GM21367 (cell line): ENCODE measurements at regions not wholly inside any gene's neighbourhood (a gene's known extent, or its start where the extent isn't known, plus 50 kb on each side); places are given as distances from the start of the nearest gene placed in this dataset.
"Not testable (repeated sequence)": the region's sequence is repeated elsewhere in the genome, so short reads cannot be mapped to it uniquely, and the experiment has no call there.

Experiments
- ATAC-seq: cut with Tn5 transposase; IDR thresholded peaks from one replicate; pipeline ENCODE4 v1.9.1; 2021; ENCODE audit not compliant: unreplicated experiment

DNA sequence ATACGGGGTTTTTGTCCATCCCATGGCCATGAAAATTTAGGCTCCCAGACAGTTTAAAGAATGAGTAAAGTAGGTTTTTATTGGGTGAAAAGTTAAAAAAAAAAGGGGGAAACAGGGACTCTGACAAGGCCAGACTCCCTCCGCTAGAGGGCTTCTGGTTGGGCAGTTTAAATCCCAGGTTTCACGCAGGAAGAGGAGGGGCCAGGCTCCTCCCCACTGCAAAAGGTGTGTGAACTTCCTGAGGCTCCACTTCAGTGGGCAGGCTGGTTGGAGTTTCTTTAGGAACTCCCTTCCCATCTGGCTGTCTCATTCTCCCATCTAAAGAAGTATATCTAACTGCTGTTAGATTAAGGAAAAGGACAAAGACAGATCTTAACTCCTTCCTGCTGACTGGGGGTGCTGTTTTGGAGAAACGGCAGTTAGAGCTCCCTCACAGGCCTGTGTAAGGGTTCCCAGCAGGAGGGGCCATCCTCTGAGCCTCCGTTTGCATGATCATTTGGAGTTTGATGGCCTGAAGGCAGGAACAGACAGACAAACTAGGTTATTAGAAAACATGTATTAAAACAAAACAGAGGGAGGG is 1160.7 kb downstream of the CNTNAP5 start:
- no peak for ATAC-seq

DNA sequence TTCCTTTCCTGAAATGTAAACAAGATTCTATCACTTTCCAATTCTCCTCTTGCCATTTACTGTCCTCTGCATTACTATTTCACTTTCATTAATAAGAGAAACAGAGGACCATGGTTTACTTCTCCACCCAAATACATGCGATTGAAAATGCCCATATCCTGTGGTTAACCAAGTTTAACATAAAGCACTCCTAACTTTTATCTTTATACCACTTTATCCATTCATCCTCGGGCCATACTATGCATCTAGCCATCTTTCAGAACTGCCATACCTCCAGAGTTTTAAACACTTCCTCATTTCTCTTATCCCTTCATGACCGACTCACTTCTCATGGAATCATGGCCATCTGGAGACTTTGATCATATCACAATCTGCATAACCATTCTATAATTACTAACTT is 1182.3 kb downstream of the CNTNAP5 start:
- ATAC-seq = no peak

DNA sequence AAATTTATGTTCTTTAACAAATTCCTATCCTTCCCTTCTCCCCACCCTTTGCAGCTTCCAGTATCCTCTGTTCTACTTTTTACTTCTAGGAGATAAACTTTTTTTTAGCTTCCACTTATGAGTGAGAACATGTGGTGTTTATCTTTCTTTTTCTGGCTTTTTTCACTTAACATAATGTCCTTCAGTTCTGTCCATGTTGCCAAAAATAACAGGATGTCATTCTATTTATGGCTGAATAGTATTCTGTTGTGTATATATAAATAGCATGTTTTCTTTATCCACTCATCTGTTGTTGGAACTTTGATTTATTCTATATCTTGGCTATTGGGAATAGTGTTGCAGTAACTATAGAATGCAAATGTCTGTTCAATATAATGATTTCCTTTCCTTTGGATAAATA is 1191.2 kb downstream of the CNTNAP5 start:
- ATAC-seq = no peak

DNA sequence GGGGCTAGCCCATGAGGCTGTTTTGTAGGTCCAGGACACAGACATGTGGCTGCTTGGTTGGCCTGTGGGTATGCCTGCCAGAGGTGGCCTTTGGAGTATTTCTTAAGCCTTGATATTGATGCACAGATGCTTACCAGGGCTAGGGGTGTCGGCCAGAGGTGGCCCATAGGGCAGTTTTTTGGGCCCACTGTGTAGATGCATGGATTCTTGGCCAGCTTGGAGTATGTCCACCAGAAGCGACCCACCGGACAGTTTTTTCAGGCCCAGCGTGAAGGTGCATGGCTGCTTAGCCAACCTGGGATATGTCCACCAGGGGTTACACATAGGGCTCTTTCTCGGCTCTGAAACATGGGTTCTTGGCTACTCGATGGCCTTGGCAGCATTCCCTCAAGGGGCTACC is 1199.1 kb downstream of the CNTNAP5 start:
- ATAC-seq = no peak

- no peak for ATAC-seq
These were observed 1199.7 kb downstream of the CNTNAP5 start for GRCh38 chr2:125224830-125225229.

DNA sequence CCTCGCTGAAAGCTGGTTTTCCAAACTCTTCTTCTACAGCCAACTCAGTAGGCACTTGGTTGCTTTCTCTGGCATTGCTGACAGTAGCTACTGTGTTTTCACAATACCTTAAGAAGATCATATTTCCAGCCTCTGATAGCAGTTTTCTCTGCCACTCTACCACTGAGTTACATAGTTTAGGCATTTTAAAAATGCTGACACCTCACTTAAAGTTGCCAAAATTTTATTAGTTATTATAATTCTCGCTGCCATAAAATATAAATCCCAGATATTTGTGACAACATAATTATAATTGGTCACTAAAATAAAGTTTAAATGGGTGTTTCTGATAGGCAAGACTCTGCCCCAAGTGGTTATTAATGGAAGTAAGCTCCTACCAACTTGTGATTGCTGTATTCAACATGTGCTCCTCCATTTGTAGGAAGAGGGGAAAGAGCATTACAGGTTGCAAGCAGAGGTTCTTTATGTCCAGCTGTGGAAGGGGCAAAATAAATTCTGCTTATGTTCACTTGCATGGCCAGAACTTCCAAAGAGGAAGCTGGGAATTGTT is 1202.8 kb downstream of the CNTNAP5 start:
- ATAC-seq = no peak

DNA sequence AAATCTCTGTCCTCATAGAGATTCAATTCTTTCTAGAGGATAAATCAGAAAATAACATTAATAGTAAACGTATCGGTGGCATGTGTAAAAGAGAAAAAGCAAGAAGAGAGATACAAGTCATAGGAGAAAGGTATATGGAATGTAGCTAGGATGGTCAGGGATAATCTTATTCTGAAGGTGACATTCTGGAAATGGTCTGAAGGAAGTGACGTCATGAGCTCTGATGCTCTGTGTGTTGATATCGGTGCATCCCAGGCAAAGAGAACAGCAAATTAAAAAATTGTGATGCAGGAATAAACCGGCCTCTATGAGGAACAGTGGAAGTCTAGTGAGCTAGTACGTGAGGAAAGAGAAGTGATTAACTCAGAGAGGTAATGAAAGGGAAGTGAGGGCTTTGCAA is 1215.8 kb downstream of the CNTNAP5 start:
- no peak for ATAC-seq

DNA sequence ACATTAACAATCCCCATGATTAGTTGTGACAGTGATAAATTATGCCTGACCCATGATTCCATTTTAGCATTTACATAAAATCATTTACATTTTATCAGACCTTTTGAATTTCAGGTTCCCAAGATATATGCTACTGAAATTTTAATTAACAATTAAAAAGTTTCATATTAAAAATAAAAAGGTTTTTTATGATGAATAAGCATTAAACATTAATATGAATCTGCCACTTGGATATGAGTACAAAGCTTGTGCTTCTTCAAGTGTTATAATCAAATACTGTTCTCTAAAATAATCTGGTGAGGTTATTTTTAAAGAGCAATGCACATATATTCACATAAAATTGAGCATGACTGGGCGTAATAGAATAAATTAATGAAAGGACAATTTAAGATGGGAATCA is 1218.0 kb downstream of the CNTNAP5 start:
- no peak for ATAC-seq

- ATAC-seq = no peak
These were observed 1228.9 kb downstream of the CNTNAP5 start for GRCh38 chr2:125254010-125254409.

DNA sequence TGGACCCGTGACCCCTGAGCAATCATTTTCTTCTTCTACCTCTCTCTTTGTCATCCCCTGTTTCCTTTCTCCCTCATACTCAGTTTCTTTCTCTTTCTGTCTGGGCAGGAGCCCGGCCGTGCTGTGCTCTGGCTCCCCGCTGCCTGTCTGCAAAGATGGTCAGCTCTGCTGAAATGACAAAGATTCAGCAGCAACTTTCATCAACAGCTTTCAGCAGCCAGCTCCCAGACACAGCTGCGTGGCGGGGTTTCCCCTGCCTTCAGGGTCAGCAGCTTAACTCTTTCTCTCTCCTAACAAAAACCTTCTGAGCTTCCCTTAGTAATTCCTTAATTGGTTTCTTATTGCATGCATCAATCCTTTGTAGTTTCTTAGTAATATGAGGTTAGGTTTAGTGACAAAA is 1234.4 kb downstream of the CNTNAP5 start:
- no peak for ATAC-seq

- ATAC-seq = not testable (repeated sequence)
These were observed 1235.4 kb downstream of the CNTNAP5 start for GRCh38 chr2:125260366-125260930.

DNA sequence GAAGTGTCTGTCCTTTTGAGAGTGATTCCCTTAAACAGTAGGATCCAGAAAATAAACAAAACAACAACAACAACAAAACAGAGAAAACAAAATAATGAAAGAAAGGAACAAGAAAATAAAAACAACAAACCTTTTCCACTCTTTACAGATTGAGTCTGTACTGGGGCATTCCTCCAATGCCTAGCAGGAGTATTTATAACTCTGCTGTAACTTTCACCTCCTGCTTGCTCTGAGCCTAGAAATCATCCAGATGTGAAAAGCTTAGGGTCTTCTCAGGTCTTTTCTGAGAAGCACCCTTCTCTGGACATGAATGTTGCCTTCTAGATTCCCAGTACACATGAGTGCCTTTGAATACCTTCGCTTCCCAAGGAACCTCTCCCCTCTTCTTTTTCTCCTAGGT is 1239.4 kb downstream of the CNTNAP5 start:
- no peak for ATAC-seq

GRCh38 chr2:125267683-125268082 is 1242.6 kb downstream of the CNTNAP5 start:
- no peak for ATAC-seq

GRCh38 chr2:125272651-125273050 is 1247.6 kb downstream of the CNTNAP5 start:
- ATAC-seq = no peak

DNA sequence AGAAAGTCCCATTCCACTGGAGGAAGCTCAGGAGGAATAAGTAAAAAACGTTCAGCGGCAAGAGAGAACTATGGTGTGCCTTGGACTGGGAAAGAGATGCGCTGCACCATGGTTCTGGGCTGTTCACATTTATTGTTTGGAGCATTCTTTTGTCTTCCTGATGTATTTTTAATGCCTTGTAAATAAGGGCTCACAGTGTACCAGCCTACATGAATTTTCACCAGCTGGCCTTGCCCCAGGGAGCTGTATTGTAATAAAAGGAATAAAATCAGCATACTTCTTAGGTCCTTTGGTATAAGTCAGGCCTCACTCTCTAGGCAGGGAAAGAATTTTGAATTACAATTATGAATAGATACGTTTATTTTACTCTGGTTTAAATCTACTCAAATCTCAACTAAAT is 1249.6 kb downstream of the CNTNAP5 start:
- no peak for ATAC-seq

DNA sequence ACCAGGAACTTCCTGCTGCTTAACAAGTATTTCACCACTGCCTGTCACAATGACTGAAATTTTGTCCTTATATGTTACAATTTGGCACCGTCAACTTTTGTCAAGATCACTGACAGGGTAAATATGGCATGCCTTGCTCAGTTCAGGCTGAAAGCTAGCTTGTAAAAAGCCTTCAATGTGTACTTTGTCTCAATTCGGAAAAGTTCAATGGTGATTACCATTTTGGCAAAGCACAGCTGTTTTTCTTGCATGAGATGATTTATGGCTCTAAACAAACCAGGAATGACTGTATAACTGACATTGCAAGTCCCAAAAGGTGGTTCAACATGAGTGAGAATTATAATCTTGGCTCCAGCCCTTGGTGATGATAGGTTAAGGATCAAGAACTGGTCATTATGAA is 1255.2 kb downstream of the CNTNAP5 start:
- no peak for ATAC-seq

- ATAC-seq = no peak
These were observed 1256.2 kb downstream of the CNTNAP5 start for GRCh38 chr2:125281242-125281641.

DNA sequence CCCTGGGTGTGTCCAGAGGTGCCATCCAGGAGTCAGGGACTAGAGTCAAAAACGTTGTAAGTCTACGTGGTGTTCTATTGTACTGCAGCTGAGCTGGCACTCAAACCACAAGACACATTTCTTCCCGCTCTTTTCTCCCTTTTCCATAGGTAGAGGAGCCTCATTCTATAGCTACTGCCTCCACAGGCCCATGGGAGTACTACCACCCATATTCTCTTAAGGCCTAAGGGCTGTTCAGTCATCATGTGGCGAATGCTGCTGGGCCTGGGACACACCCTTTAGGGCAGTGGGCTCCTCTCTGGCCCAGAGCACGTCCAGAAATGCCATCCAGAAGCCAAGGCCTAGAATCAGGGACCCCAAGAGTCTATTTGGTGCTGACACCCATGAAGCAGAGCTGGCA is 1271.7 kb downstream of the CNTNAP5 start:
- no peak for ATAC-seq

DNA sequence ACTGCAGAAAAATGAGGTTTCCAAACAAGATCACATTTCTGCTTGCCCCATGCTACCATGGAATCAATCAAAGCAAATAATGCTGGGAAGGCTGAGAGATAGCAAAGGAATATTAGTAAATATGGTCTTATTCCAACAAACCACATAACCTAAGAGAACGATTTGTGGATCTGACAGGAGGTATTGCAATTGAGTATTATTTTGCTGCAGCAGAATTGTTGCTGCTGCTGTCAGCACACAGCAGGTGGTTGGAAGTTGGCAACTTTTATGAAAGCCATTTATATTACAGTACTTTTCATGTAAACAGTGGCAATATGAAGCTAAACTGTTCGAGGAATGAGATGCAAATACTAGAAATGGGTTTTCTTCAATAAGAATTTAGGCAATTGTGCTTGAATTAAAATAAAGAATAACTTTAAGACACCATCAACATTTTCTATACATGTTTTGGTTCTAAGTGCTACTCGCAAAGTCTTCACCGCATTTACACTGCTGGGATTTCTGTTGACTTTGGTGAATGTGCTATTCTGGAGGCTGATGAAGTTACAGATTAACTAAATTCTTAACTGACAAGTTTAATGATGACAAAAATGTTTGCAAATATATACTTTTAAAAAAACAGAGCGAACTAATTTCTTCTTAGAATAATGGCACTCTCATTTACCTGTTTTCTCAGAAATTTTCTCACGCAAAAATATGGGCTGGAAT is 1285.7 kb downstream of the CNTNAP5 start:
- ATAC-seq = no peak

- no peak for ATAC-seq
These were observed 1287.3 kb downstream of the CNTNAP5 start for GRCh38 chr2:125312342-125312741.

- no peak for ATAC-seq
These were observed 1288.7 kb downstream of the CNTNAP5 start for GRCh38 chr2:125313806-125314205.

DNA sequence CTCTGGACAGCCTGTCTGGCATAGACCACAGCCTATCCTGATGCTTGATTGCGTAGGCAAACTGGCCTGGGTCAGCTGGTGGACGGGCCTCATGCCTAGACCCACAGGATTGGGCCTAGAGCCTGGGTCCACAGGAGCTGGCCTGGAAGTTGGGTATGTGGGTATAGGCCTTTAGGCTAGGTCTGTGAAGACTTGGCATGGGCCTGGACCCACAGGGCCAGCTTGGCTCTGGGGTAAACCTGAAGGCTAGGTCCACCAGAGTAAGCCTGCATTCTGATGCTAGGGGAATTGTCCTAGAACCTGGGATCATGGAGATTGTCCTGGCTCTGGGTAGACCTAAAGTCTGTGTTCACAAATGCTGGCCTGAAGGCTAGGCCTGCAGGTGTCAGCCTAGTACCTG is 1293.7 kb downstream of the CNTNAP5 start:
- ATAC-seq = no peak
